ENCODE measurements at regions not wholly inside any gene's neighbourhood (a gene's known extent, or its start where the extent isn't known, plus 50 kb on each side); places are given as distances from the start of the nearest gene placed in this dataset.

DNA sequence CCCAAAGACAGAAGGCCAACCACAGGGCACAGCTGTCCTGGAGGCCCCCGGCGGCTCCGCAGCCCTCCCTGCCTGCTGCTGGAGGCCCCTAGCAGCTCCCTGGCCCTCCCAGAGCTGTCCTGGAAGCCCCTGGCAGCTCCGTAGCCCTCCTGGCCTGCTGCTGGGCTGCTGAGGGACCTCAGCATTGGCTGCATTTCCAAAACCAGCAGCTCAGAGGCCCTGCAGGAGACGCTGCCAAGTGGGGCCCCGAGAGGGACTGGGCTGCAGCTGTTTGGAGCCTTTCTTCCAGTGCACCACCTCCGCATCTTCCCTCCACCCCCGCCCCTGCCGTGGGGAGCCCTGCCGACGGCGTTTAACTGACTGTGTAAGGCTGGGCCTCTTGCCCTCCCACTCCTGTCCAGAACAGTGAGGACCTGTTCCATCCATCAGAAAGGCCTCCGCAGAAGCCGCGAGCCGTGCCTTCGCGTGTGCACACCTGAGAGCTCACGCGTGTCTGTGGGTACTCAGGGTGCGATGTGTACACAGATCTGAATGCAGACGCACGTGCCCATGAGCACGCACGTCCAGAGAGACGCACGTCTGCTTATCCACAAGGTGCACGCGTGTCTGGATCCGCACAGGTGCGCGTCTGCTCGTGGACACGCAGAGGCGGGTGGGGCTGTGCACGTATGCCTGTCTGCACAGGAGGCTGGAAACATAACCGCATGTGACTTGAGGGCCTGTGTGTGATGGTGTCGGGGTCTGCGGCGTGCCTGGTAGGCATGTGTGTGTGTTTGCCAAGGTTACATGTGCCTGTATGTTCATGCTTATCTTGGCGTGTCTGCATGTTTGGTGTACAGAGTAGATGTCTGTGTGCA, 57.0 kb upstream of the FBRSL1 start:
- H3K27me3 ChIP-seq (ENCODE audit: insufficient read depth, low read length) = peaks cover 12% of the 10 kb centered on the region; the same call in 1 of the 2 replicates
- no peak overlapping the region for H2AK5ac ChIP-seq (ENCODE audit: insufficient read length, low read length)
- H2BK12ac ChIP-seq (ENCODE audit: insufficient read length, low read depth, low read length) = no peak overlapping the region
- no peak overlapping the region for H3K18ac ChIP-seq (ENCODE audit: insufficient read length, low read depth, low read length)
- H3K4me1 ChIP-seq (ENCODE audit: insufficient read depth, low read length) = peaks cover 3% of the 10 kb centered on the region; the same call in 1 of the 2 replicates
- H3K27ac ChIP-seq (ENCODE audit: insufficient read length, low read depth, low read length) = no peak overlapping the region
- peaks cover 4% of the 10 kb centered on the region for H4K20me1 ChIP-seq (ENCODE audit: control insufficient read depth, insufficient read depth, insufficient read length)
- H4K5ac ChIP-seq (ENCODE audit: insufficient read length, low read depth, low read length) = no peak overlapping the region
- no peaks in the 10 kb centered on the region for H3K79me2 ChIP-seq (ENCODE audit: insufficient read depth, low read length)
- H2BK15ac ChIP-seq (ENCODE audit: low read depth, low read length) = no peak overlapping the region
- H2AFZ ChIP-seq (ENCODE audit: low read length) = no peak overlapping the region
- no peak overlapping the region for H3K9ac ChIP-seq (ENCODE audit: extremely low read depth, insufficient read length, low read length)
- no peak overlapping the region for H3K56ac ChIP-seq (ENCODE audit: insufficient read length, low read depth, low read length)
- no peak overlapping the region for H4K91ac ChIP-seq (ENCODE audit: insufficient read length, low read depth, low read length)
- Mint-ChIP-seq H3K27ac (no peak overlapping the region), H3K9me3 (peaks cover 12 to 16% of the 10 kb centered on the region in 2 experiments), H3K4me1 (peaks cover 19 to 37% of the 10 kb centered on the region in 2 experiments), H3K36me3 (ENCODE audit: insufficient read depth in 1 of 3, low read depth in 3 of 3) (peaks cover 5 to 18% (median 7%) of the 10 kb centered on the region in 3 experiments), H3K27me3 (ENCODE audit: low read depth) (peaks cover 92% of the 10 kb centered on the region), H3K4me3 (no peak overlapping the region)
- H3K23me2 ChIP-seq (ENCODE audit: insufficient read length, low read depth, low read length, poor library complexity, severe bottlenecking) = no peaks in the 10 kb centered on the region
- TF ChIP-seq, protein P1, sequence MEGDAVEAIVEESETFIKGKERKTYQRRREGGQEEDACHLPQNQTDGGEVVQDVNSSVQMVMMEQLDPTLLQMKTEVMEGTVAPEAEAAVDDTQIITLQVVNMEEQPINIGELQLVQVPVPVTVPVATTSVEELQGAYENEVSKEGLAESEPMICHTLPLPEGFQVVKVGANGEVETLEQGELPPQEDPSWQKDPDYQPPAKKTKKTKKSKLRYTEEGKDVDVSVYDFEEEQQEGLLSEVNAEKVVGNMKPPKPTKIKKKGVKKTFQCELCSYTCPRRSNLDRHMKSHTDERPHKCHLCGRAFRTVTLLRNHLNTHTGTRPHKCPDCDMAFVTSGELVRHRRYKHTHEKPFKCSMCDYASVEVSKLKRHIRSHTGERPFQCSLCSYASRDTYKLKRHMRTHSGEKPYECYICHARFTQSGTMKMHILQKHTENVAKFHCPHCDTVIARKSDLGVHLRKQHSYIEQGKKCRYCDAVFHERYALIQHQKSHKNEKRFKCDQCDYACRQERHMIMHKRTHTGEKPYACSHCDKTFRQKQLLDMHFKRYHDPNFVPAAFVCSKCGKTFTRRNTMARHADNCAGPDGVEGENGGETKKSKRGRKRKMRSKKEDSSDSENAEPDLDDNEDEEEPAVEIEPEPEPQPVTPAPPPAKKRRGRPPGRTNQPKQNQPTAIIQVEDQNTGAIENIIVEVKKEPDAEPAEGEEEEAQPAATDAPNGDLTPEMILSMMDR (conservative IDR thresholded peaks at IDR 0.05) = no peak
- H2BK20ac ChIP-seq (ENCODE audit: low read depth, low read length, poor library complexity, severe bottlenecking) = no peak overlapping the region
- no peaks in the 10 kb centered on the region for H3K9me3 ChIP-seq (ENCODE audit: control insufficient read depth, low read depth, low read length)
- no peak overlapping the region for H3K4ac ChIP-seq (ENCODE audit: low read depth, low read length)
- no peak for DNase-seq
- no peak overlapping the region for H3K4me2 ChIP-seq (ENCODE audit: insufficient read depth, insufficient read length, low read length)
- H3K23ac ChIP-seq (ENCODE audit: insufficient read length, low read depth, low read length) = no peak overlapping the region
- no peaks in the 10 kb centered on the region for H3K79me1 ChIP-seq (ENCODE audit: insufficient read depth, low read depth, low read length, poor library complexity, severe bottlenecking)
- H2BK120ac ChIP-seq (ENCODE audit: low read depth, low read length, poor library complexity, severe bottlenecking) = no peak overlapping the region
- H2BK5ac ChIP-seq (ENCODE audit: insufficient read length, low read length) = no peak overlapping the region
- no peak overlapping the region for H3T11ph ChIP-seq (ENCODE audit: low read length)
- H3K14ac ChIP-seq (ENCODE audit: insufficient read depth, low read length) = no peak overlapping the region
- WGBS (ENCODE audit: extremely low coverage, insufficient read length, low lambda C conversion rate) = no CpG with 5 or more reads among the region's 41 CpGs
- H4K8ac ChIP-seq (replicated peaks; ENCODE audit: insufficient read length, low read depth, low read length) = no peak overlapping the region
